Fibroblast of pulmonary artery (primary cell): ENCODE measurements at regions not wholly inside any gene's neighbourhood (a gene's known extent, or its start where the extent isn't known, plus 50 kb on each side); places are given as distances from the start of the nearest gene placed in this dataset.

Experiments
- DNase-seq: peaks from one replicate; pipeline ENCODE4 v3.0.0-alpha.2; 2010; ENCODE audit warnings: low read depth
- H3K4me3 ChIP-seq: replicated peaks from 2 replicates; pipeline ENCODE4 v1.5.1; 2011; ENCODE audit warnings: low read depth, mild to moderate bottlenecking, control low read depth, low read length, moderate library complexity
- TF ChIP-seq, protein P1 (sequence below): IDR thresholded peaks from 2 replicates; pipeline ENCODE4 v1.5.1; 2011; ENCODE audit warnings: mild to moderate bottlenecking, control low read depth, low read length, inconsistent platforms; ENCODE audit errors: missing control alignments

DNA sequence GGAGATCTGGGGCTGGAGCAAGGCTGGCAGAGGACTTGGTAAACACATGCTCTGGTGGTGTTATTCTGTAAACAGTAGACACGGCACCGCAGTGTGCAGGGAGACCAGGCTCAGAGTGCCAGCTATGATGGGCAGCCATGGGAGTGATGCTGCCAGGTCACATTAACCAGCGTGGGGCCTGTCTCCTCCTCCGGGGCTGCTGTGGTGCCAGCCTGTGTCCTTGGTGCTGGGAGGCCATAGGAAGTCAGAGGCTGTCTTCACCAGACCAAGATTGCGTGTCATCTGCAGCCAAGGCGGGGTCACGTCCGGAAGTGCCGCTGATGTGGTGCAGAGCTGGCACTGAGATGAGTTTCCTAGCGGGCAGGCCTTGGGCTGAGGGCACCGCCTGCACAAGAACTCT lies 236.0 kb downstream of the GLRX3 start:
- no peak overlapping the region for H3K4me3 ChIP-seq
- TF ChIP-seq, protein P1, sequence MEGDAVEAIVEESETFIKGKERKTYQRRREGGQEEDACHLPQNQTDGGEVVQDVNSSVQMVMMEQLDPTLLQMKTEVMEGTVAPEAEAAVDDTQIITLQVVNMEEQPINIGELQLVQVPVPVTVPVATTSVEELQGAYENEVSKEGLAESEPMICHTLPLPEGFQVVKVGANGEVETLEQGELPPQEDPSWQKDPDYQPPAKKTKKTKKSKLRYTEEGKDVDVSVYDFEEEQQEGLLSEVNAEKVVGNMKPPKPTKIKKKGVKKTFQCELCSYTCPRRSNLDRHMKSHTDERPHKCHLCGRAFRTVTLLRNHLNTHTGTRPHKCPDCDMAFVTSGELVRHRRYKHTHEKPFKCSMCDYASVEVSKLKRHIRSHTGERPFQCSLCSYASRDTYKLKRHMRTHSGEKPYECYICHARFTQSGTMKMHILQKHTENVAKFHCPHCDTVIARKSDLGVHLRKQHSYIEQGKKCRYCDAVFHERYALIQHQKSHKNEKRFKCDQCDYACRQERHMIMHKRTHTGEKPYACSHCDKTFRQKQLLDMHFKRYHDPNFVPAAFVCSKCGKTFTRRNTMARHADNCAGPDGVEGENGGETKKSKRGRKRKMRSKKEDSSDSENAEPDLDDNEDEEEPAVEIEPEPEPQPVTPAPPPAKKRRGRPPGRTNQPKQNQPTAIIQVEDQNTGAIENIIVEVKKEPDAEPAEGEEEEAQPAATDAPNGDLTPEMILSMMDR: no peak
- DNase-seq: no peak

DNA sequence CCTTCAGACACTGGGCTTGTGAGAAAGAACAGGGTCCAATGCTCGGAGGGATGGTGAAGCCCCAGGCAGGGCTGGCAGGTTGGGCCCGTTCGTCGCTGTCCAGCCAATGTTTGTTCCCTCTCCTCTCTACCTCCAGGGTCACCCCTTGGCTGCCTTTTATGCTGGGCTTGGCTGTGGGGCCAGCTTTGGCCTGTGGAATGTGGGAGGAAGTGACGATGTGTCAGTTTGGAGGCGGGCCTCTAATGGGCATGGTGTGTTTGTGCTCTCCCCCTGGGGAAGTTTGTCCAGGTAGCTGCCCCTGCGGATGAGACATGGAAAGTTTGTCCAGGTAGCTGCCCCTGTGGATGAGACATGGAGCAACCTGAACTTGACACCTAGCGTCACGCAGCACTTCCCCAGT lies 236.7 kb downstream of the GLRX3 start:
- DNase-seq: no peak
- TF ChIP-seq, protein P1: no peak
- no peak overlapping the region for H3K4me3 ChIP-seq

DNA sequence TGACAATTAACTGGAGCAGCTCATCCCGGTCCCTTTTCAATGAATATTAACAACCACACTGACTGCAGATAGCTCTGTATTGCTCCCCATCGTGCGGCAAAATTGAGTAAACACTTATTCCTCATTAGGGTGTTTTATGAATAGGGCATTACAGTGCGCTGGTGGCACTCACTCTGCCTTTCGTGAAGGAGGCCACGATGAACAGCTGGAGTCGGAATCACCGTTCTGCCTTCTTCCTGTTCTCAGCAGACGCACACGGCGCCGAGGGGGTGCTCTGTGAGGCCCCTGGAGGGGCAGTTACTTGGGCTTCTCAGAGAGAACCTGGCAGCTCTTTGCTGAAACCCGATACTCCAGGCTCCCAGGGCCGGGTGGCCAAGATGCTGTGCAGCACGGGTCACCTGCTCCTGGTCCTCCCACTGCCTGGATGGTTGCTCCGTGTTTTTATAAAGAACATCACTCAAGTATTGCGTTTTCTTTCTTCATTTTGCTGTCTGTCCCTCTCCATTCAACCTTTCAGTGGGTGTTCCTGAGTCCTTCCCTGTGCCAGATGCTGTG lies 241.9 kb downstream of the GLRX3 start:
- H3K4me3 ChIP-seq: no peak overlapping the region
- DNase-seq: no peak
- TF ChIP-seq, protein P1: no peak

DNA sequence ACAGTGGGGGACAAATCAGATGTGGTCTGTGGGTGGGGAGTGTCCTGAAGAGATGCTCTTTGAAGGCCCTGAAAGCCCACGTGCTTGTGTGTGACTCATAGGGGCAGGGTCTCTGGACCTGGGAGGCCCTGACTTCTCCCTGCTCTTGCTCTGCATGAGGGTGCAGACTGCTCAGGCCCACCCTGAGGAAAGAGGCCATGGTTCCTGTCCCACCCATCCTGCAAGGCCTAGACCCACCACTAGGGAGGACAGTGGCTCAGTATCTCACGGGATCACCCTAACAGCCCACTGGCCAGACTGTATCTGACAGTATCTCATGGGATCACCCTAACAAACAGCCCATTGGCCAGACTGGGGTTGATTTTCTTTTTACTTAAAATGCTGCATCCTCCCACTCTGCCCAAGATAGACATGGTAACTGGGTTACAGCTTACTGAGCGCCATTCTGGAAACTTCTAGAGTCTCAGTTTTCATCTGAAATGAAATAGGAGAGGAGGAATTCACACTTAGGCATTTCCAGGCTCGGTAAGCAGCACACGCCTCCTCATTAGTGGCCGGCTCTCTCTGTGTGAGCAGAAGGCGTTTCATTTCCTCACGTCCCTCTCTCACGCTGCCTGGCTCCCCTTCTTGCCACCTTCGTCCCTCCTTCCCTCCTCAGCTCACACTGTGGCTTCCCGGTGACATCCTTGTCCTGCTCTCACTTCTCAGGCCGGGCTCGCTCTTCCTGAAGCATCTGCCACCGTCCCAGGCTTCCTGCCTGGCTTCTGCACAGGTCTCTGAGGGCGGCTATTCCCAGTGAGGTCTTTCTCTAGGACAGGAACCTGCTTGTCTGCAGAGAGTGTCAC lies 242.6 kb downstream of the GLRX3 start:
- H3K4me3 ChIP-seq: no peak overlapping the region
- DNase-seq: no peak
- TF ChIP-seq, protein P1: no peak

DNA sequence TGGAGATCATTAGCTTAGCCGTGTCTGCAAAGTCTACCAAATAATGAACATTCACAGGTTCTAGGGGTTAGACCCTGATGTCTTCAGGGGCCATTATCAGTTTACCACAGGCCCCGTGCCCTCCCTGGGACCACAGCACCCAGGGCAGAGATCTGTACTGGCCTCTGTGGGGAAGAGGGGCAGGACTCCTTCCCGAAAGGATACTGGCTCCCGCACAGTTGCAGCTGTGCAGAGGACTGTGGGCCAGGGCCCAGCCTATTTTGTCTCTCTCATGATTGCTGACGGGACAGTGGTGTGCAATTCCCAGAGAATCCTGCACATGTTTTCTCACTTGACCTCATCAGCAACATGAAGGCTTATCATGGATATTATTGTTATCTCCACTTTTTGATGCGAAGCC lies 243.9 kb downstream of the GLRX3 start:
- TF ChIP-seq, protein P1: no peak

DNA sequence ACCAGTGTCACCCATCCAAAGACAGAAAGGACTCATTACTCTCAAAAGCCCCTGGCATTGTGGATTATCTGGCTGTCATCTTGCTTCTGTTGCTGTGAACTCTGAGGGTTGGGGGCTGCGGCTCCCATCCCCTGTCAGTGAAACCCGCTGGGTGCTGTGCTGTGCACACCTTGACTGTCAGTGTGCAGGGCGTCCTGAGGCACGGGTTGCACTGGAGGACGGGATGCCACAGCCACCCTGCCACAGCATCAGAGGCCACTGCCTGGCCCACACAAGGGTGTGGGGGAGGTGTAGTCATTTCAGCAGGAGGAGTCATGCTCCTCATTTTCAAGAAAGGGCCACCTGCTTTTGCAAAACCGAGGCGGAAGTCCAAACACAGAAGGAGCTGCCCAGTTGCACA lies 245.8 kb downstream of the GLRX3 start:
- no peak for DNase-seq
- H3K4me3 ChIP-seq: no peak overlapping the region
- TF ChIP-seq, protein P1: no peak

More for the DNA sequence above, 243.9 kb downstream of the GLRX3 start:
- no peak overlapping the region for H3K4me3 ChIP-seq
- no peak for DNase-seq
